ENCODE measurements at regions not wholly inside any gene's neighbourhood (a gene's known extent, or its start where the extent isn't known, plus 50 kb on each side); places are given as distances from the start of the nearest gene placed in this dataset.

DNA sequence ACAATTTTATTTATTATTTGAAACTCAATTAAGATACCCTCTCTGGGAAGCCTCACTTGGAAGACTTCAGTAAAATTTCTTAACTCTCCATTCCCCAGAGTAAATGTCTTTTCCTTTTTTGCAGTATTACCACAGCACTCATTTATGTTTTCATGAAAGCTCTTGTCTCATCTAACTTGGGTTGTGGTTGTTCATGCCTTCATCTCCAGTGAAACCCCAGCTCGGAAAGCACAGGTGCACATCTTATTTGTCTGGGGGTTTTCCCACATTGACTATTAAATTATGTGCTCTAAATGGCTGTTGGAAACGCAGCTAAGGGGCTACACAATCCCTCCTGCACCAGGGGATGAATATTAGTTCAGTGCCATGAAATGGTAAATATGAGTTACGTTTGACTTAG, 954.2 kb upstream of the RAG2 start:
- TF ChIP-seq, protein P1, sequence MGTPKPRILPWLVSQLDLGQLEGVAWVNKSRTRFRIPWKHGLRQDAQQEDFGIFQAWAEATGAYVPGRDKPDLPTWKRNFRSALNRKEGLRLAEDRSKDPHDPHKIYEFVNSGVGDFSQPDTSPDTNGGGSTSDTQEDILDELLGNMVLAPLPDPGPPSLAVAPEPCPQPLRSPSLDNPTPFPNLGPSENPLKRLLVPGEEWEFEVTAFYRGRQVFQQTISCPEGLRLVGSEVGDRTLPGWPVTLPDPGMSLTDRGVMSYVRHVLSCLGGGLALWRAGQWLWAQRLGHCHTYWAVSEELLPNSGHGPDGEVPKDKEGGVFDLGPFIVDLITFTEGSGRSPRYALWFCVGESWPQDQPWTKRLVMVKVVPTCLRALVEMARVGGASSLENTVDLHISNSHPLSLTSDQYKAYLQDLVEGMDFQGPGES (IDR thresholded peaks at IDR 0.05): no peak
- Histone ChIP-seq H3K4me1 (ENCODE audit: control insufficient read depth, insufficient read depth, low read length) (no peaks in the 10 kb centered on the region), H3K9me3 (replicated peaks; ENCODE audit: control insufficient read depth, insufficient read depth, low read length) (no peaks in the 10 kb centered on the region), H3K27ac (ENCODE audit: control insufficient read depth, insufficient read depth) (no peak overlapping the region), H3K9ac (ENCODE audit: control insufficient read depth, insufficient read depth, low read length) (no peak overlapping the region), H3K36me3 (ENCODE audit: control insufficient read depth in 2 of 2, insufficient read depth in 2 of 2, low read length in 1 of 2) (no peaks in the 10 kb centered on the region), H3K79me2 (ENCODE audit: control insufficient read depth, insufficient read depth, low read length) (no peaks in the 10 kb centered on the region), H4K20me1 (ENCODE audit: control insufficient read depth, insufficient read depth) (no peaks in the 10 kb centered on the region), H3K27me3 (replicated peaks in 1 of 2; ENCODE audit: control insufficient read depth in 2 of 2, insufficient read depth in 2 of 2, low read length in 1 of 2) (no peaks in the 10 kb centered on the region), H3K4me3 (no peak overlapping the region), H3K4me2 (ENCODE audit: control insufficient read depth, insufficient read depth) (no peak overlapping the region), H2AFZ (ENCODE audit: control insufficient read depth, low read depth, low read length) (no peak overlapping the region)
- no TSS peak for BruUV-seq (replicated peaks)
- no peak for FAIRE-seq
- no peak for ATAC-seq
- CTCF ChIA-PET: no interaction called here
- WGBS (ENCODE audit: insufficient coverage, insufficient replicate concordance, low lambda C conversion rate, missing lambda C conversion rate): 16% methylated on average over 3 of the region's 3 CpGs
- intact Hi-C loops (cut with micrococcal nuclease; ENCODE audit: unreplicated experiment) (no loop called here), in situ Hi-C loops (cut with MboI) (no loop called here)
- SMC1A ChIA-PET (ENCODE audit: uncharacterized antibody, unreplicated experiment): interaction anchor here (0.5 to 0.7 kb wide), 2 partner anchors 9 to 47 kb away, joined by 3 read pairs; no protein-coding TSS in a partner anchor
- RAD21 ChIA-PET (ENCODE audit: unreplicated experiment): no interaction called here
- POLR2A ChIA-PET: no interaction called here
- DNase-seq (ENCODE audit: low read depth, low spot score): no peak

DNA sequence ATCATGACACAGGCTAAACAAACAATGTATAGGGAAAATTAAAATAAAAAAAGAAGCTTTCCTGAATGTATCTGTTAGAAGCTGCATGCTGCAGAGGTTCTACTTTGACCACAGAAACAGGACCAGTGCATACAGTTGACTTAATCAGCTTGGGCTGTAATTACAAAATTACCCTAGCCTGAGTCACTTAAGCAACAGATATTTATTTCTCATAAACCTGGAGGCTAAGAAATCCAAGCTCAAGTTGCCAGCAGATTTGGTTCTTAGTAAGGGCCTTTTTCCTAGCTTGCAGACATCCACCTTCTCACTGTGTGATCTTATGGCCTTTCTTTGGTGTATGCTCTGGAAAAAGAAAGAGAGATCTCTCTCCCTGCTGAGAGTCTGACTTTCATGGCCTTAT, 946.5 kb upstream of the RAG2 start:
- no peak overlapping the region for H3K9ac ChIP-seq (ENCODE audit: control insufficient read depth, insufficient read depth, low read length)
- FAIRE-seq (no peak), DNase-seq (ENCODE audit: low read depth, low spot score) (no peak), ATAC-seq (no peak)
- no peak overlapping the region for H2AFZ ChIP-seq (ENCODE audit: control insufficient read depth, low read depth, low read length)
- SMC1A ChIA-PET (ENCODE audit: uncharacterized antibody, unreplicated experiment): no interaction called here
- intact Hi-C loops (cut with micrococcal nuclease; ENCODE audit: unreplicated experiment) (no loop called here), in situ Hi-C loops (cut with MboI) (no loop called here)
- no peak overlapping the region for H3K4me3 ChIP-seq
- H3K4me2 ChIP-seq (ENCODE audit: control insufficient read depth, insufficient read depth): no peak overlapping the region
- H3K36me3 ChIP-seq (ENCODE audit: control insufficient read depth in 2 of 2, insufficient read depth in 2 of 2, low read length in 1 of 2): no peaks in the 10 kb centered on the region
- no peak overlapping the region for H3K27ac ChIP-seq (ENCODE audit: control insufficient read depth, insufficient read depth)
- CTCF ChIA-PET: no interaction called here
- no peaks in the 10 kb centered on the region for H3K4me1 ChIP-seq (ENCODE audit: control insufficient read depth, insufficient read depth, low read length)
- POLR2A ChIA-PET: no interaction called here
- RAD21 ChIA-PET (ENCODE audit: unreplicated experiment): no interaction called here
- BruUV-seq (replicated peaks): no TSS peak
- no peaks in the 10 kb centered on the region for H3K79me2 ChIP-seq (ENCODE audit: control insufficient read depth, insufficient read depth, low read length)
- no peak for TF ChIP-seq MEF2A (IDR thresholded peaks at IDR 0.05; ENCODE audit: insufficient read depth, low read depth, low read length)
- no peak for TF ChIP-seq GABPA (IDR thresholded peaks at IDR 0.05; ENCODE audit: low read depth)
- no peak for TF ChIP-seq ZNF217 (IDR thresholded peaks at IDR 0.05)
- TF ChIP-seq, protein P2, sequence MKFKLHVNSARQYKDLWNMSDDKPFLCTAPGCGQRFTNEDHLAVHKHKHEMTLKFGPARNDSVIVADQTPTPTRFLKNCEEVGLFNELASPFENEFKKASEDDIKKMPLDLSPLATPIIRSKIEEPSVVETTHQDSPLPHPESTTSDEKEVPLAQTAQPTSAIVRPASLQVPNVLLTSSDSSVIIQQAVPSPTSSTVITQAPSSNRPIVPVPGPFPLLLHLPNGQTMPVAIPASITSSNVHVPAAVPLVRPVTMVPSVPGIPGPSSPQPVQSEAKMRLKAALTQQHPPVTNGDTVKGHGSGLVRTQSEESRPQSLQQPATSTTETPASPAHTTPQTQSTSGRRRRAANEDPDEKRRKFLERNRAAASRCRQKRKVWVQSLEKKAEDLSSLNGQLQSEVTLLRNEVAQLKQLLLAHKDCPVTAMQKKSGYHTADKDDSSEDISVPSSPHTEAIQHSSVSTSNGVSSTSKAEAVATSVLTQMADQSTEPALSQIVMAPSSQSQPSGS (IDR thresholded peaks at IDR 0.05; ENCODE audit: low read length): no peak
- no peak for TF ChIP-seq TCF3 (IDR thresholded peaks at IDR 0.05; ENCODE audit: borderline replicate concordance, insufficient read depth, low read depth, low read length)
- no peak for TF ChIP-seq SMARCA5 (IDR thresholded peaks at IDR 0.05)
- no peak for TF ChIP-seq CHD1 (IDR thresholded peaks at IDR 0.05; ENCODE audit: low read depth, low read length)
- no peak for TF ChIP-seq CHD4 (IDR thresholded peaks at IDR 0.05)
- no peak for TF ChIP-seq EZH2 (IDR thresholded peaks at IDR 0.05; ENCODE audit: borderline replicate concordance, control insufficient read depth, low read depth, low read length)
- TF ChIP-seq PAX8 (IDR thresholded peaks at IDR 0.05): no peak
- no peak for TF ChIP-seq NR2C2 (IDR thresholded peaks at IDR 0.05; ENCODE audit: borderline replicate concordance, control insufficient read depth, insufficient read length, low read depth)
- no peaks in the 10 kb centered on the region; the same call in 2 of the 3 replicates for H3K9me3 ChIP-seq (replicated peaks; ENCODE audit: control insufficient read depth, insufficient read depth, low read length)
- no peaks in the 10 kb centered on the region for H3K27me3 ChIP-seq (replicated peaks in 1 of 2; ENCODE audit: control insufficient read depth in 2 of 2, insufficient read depth in 2 of 2, low read length in 1 of 2)
- H4K20me1 ChIP-seq (ENCODE audit: control insufficient read depth, insufficient read depth): no peaks in the 10 kb centered on the region

All from GM12878 (cell line).